ENCODE measurements at regions not wholly inside any gene's neighbourhood (a gene's known extent, or its start where the extent isn't known, plus 50 kb on each side); places are given as distances from the start of the nearest gene placed in this dataset.
A peak's percentile ranks its signal among the peaks of the same experiment; 100 is the strongest.

DNA sequence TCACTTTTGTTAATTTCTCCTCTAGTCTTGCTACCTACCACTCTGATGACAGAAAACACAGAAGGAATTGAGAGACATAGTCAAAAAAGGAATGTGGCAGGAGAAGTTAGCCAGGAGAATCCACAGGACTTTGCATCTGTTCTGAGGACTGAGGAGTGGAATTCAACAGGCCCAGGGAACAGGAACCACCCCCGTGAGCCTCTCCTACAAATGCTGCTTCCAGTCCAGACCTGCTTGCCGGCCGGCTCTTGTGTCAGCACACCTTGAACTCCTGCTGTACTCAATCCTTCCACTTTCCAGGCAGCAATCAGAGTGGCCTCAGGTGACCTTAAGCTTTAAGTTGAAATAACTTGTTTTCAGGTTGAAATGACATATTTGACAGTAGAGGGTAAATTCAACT lies 903.1 kb downstream of the BCL11B start:
- H3K9ac ChIP-seq: no peak overlapping the region
- no peaks in the 10 kb centered on the region for H3K36me3 ChIP-seq
- H3K4me3 ChIP-seq: no peak overlapping the region
- no peaks in the 10 kb centered on the region for H4K20me1 ChIP-seq
- no peak for TF ChIP-seq Cebpa-rat (IDR thresholded peaks at IDR 0.05)
- no peaks in the 10 kb centered on the region for H3K27me3 ChIP-seq
- peaks cover 9% of the 10 kb centered on the region; the same call in 1 of the 2 replicates for H3K4me1 ChIP-seq
- no peak overlapping the region for H3K27ac ChIP-seq
- H3K4me2 ChIP-seq: peak overlapping the region; percentile 8; the same call in 1 of the 2 replicates
- 0 out of 2 replicates have a peak, but pooled peaks cover 7% of the 10 kb centered on the region for H3K9me3 ChIP-seq

DNA sequence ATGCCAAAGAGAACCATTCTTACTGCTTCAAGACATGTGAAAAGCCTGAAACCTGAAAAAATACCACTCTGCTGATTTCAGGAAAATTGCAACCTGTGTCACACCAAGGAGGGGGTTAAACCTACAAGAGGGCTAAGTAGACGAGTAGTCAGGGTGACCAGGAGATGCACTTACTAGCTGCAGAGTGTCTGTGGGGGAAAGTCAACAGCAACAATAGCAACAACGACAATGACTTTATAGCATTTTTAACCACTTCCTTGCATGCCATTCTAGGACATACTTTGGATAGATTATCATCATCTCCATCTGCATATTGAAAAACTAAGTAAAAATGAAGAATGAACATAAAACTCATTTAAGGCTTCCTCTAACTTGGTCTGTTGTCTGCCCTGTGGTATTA lies 902.7 kb downstream of the BCL11B start:
- H3K4me3 ChIP-seq: no peak overlapping the region
- no peak for TF ChIP-seq Cebpa-rat (IDR thresholded peaks at IDR 0.05)
- no peaks in the 10 kb centered on the region for H4K20me1 ChIP-seq
- H3K36me3 ChIP-seq: no peaks in the 10 kb centered on the region
- H3K27ac ChIP-seq: no peak overlapping the region
- no peaks in the 10 kb centered on the region for H3K27me3 ChIP-seq
- H3K9ac ChIP-seq: no peak overlapping the region
- peaks cover 9% of the 10 kb centered on the region; the same call in 1 of the 2 replicates for H3K4me1 ChIP-seq
- H3K9me3 ChIP-seq: 0 out of 2 replicates have a peak, but pooled peaks cover 7% of the 10 kb centered on the region
- no peak overlapping the region for H3K4me2 ChIP-seq

DNA sequence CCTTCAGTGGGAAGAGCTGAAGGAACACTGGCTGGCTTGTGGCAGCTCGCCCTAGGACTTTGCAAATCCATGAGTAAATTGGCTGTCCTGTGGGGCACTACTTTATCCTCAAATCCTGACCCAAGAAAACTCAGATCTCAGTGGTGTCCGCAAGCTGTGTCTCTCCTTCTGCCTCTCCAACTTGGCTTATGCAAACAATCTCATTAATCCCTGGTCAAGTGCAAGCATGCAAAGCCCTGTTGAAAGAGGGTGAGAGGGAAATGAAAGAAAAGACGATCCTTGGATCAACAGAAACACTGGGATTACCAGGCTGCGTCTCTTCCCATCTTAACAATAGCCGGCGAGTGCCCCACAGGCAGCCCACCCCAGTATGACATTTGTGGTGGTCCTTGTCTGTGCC lies 901.6 kb downstream of the BCL11B start:
- no peak for TF ChIP-seq Cebpa-rat (IDR thresholded peaks at IDR 0.05)
- no peaks in the 10 kb centered on the region for H3K36me3 ChIP-seq
- no peak overlapping the region for H3K4me3 ChIP-seq
- no peaks in the 10 kb centered on the region for H3K27me3 ChIP-seq
- no peak overlapping the region for H3K27ac ChIP-seq
- no peaks in the 10 kb centered on the region for H4K20me1 ChIP-seq
- H3K9ac ChIP-seq: no peak overlapping the region
- H3K9me3 ChIP-seq: 0 out of 2 replicates have a peak, but pooled peaks cover 7% of the 10 kb centered on the region
- H3K4me2 ChIP-seq: no peak overlapping the region
- H3K4me1 ChIP-seq: peaks cover 9% of the 10 kb centered on the region; the same call in 1 of the 2 replicates

DNA sequence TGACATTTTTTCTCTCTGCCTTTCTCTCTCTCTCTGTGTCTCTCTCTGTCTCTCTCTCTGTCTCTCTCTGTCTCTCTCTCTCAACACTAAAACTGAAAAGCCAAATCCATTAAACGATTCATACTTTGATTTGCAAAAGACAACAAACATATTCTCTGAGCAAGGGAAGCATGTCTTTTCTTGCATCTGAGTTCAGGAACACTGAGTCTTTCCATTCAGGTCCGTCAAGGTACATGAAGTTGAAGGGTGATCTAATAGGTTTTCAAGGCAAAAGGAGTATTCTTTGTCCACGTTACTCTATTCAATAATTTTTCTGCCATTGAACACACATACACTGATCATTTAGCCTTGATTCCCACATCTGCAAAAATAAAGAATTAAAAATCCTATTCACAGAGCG lies 900.9 kb downstream of the BCL11B start:
- Histone ChIP-seq H3K4me1 (peaks cover 9% of the 10 kb centered on the region; the same call in 1 of the 2 replicates), H3K4me3 (no peak overlapping the region), H3K36me3 (no peaks in the 10 kb centered on the region), H3K4me2 (no peak overlapping the region), H3K27me3 (no peaks in the 10 kb centered on the region), H3K9me3 (0 out of 2 replicates have a peak, but pooled peaks cover 7% of the 10 kb centered on the region), H4K20me1 (no peaks in the 10 kb centered on the region), H3K27ac (no peak overlapping the region), H3K9ac (no peak overlapping the region)
- no peak for TF ChIP-seq Cebpa-rat (IDR thresholded peaks at IDR 0.05)

DNA sequence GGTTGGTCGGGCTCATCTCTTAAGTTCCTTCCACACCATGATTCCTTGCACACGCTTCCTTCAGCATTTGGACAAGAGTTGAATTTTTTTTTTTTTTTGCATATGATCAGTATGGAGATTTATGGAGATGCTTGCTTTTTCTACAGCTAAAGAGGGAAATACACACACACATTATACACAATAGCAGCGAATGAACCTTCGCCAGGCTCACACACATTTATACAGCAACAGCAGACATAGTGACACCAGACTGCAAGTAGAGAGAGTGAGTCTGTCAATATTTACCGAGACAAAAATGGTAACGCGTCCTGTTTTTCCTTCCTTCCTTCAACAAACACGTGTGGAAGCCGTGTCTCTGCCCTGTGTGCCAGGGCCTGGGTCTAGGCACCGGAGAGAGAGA lies 897.9 kb downstream of the BCL11B start:
- TF ChIP-seq Cebpa-rat (IDR thresholded peaks at IDR 0.05): no peak
- H3K9me3 ChIP-seq: no peaks in the 10 kb centered on the region
- no peaks in the 10 kb centered on the region for H3K4me1 ChIP-seq
- no peaks in the 10 kb centered on the region for H4K20me1 ChIP-seq
- H3K36me3 ChIP-seq: no peaks in the 10 kb centered on the region
- no peak overlapping the region for H3K27ac ChIP-seq
- H3K27me3 ChIP-seq: no peaks in the 10 kb centered on the region
- no peak overlapping the region for H3K4me2 ChIP-seq
- H3K4me3 ChIP-seq: no peak overlapping the region
- H3K9ac ChIP-seq: no peak overlapping the region

DNA sequence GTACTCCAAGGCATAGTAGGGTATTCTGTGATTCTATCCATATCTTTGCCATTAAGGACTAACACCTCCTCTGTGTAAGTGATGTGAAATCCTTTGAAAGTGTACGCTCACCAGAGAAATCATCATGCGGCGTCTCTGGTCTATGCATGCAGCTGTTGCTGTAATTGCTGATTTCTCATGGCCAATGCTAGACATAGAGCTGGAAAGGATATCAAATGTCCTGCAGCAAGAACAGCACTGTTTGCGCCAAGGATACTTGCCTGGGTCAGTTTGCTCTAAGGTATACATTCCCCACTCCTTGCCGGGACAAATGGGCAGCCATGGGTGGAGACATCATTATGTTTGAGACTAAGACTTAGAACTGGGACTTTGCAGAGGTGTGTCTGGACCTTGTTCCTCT lies 896.4 kb downstream of the BCL11B start:
- no peaks in the 10 kb centered on the region for H3K4me1 ChIP-seq
- no peak overlapping the region for H3K4me3 ChIP-seq
- no peaks in the 10 kb centered on the region for H4K20me1 ChIP-seq
- no peak overlapping the region for H3K9ac ChIP-seq
- no peaks in the 10 kb centered on the region for H3K36me3 ChIP-seq
- no peak for TF ChIP-seq Cebpa-rat (IDR thresholded peaks at IDR 0.05)
- H3K9me3 ChIP-seq: no peaks in the 10 kb centered on the region
- no peak overlapping the region for H3K27ac ChIP-seq
- no peak overlapping the region for H3K4me2 ChIP-seq
- no peaks in the 10 kb centered on the region for H3K27me3 ChIP-seq

DNA sequence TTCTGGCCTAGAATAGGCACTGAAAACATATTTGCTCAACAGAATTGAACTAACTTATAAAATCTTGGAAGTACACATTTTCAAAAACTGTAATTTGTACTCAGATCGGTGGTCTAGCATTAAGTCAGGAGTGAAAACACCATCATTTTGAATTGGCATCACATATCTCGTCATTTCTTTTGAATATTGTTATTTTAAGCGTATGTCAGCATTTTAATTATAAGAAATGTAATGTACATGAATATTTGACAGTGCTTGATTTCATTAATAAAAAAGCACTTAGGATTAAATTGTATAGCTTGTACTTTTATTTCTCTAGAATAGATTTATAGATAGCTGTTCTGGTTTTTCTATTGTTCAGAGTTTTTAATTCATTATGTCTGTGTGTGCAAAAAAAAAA lies 892.2 kb downstream of the BCL11B start:
- H3K4me1 ChIP-seq: no peaks in the 10 kb centered on the region
- no peak overlapping the region for H3K9ac ChIP-seq
- no peak overlapping the region for H3K27ac ChIP-seq
- H3K9me3 ChIP-seq: 0 out of 2 replicates have a peak, but pooled peaks cover under 1% of the 10 kb centered on the region
- H3K36me3 ChIP-seq: no peaks in the 10 kb centered on the region
- no peak overlapping the region for H3K4me2 ChIP-seq
- H3K4me3 ChIP-seq: no peak overlapping the region
- no peaks in the 10 kb centered on the region for H4K20me1 ChIP-seq
- no peak for TF ChIP-seq Cebpa-rat (IDR thresholded peaks at IDR 0.05)
- no peaks in the 10 kb centered on the region for H3K27me3 ChIP-seq

DNA sequence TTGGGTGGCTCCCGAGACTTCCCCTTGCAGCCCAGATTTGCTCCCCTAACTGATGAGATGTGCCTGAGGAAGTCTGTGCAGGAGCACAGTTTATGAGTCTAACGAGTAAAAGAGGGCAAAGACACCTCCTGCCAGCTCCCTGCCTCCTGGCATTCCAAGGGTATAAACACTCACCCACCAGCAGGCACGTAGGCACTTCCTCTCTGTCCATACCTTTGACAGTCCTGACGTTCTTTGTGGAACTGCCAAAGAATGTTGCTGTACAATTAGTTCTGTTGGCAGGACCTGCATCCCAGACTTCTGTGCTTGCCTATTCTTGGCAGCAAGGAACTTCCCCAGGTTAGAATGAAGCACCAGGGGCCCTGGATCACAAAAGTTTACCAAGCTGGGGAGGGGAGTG lies 889.3 kb downstream of the BCL11B start:
- Histone ChIP-seq H3K4me2 (no peak overlapping the region), H4K20me1 (no peaks in the 10 kb centered on the region), H3K36me3 (no peaks in the 10 kb centered on the region), H3K27me3 (no peaks in the 10 kb centered on the region), H3K4me3 (no peak overlapping the region), H3K4me1 (no peaks in the 10 kb centered on the region), H3K27ac (no peak overlapping the region), H3K9me3 (peaks cover 15% of the 10 kb centered on the region), H3K9ac (no peak overlapping the region)
- no peak for TF ChIP-seq Cebpa-rat (IDR thresholded peaks at IDR 0.05)

DNA sequence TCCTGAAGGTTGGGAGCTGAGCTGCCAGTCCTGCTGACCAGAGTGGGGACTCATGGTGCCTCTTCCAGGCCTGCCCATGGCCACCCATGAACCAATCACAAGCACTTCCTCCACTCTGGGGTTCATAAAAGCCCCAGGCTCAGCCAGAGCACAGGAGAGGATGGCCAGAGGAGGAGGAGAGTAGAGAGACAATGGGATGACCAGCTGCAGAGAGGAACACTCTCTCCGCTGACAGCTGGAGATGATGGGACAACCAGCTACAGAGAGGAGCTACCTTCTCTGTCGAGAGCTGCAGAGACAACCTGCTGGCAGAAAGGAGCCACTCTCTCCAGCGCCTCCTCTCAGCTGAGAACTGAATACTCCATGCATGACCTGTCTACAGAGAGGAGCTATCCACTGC lies 886.1 kb downstream of the BCL11B start:
- no peak overlapping the region for H3K27ac ChIP-seq
- no peak overlapping the region for H3K4me3 ChIP-seq
- H4K20me1 ChIP-seq: no peaks in the 10 kb centered on the region
- no peaks in the 10 kb centered on the region for H3K4me1 ChIP-seq
- no peaks in the 10 kb centered on the region for H3K27me3 ChIP-seq
- no peak for TF ChIP-seq Cebpa-rat (IDR thresholded peaks at IDR 0.05)
- H3K9ac ChIP-seq: no peak overlapping the region
- H3K36me3 ChIP-seq: no peaks in the 10 kb centered on the region
- H3K4me2 ChIP-seq: no peak overlapping the region
- H3K9me3 ChIP-seq: peaks cover 15% of the 10 kb centered on the region

DNA sequence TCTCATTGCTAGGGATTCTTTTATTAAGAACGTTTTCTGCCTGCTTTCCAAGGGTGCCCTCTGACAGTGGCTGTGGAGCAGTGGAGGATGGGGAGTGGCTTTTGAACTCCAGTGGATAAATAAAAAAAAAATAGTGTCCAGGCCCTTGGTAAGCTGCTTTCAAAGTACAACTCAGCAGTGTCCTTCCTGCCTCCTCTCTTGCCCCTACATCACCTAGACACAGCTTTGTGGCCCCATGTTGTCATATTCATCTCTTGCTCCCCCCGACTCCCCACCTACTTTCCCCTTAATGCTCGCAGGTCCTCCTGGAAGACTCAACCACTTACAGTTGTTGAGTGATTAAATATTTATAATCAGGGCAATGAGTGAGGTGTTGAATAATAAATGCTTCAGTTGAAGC lies 880.9 kb downstream of the BCL11B start:
- Histone ChIP-seq H3K36me3 (no peaks in the 10 kb centered on the region), H3K9ac (no peak overlapping the region), H4K20me1 (no peaks in the 10 kb centered on the region), H3K4me3 (no peak overlapping the region), H3K4me2 (no peak overlapping the region), H3K27me3 (no peaks in the 10 kb centered on the region), H3K9me3 (peaks cover 2% of the 10 kb centered on the region), H3K27ac (no peak overlapping the region), H3K4me1 (no peaks in the 10 kb centered on the region)
- TF ChIP-seq Cebpa-rat (IDR thresholded peaks at IDR 0.05): no peak

DNA sequence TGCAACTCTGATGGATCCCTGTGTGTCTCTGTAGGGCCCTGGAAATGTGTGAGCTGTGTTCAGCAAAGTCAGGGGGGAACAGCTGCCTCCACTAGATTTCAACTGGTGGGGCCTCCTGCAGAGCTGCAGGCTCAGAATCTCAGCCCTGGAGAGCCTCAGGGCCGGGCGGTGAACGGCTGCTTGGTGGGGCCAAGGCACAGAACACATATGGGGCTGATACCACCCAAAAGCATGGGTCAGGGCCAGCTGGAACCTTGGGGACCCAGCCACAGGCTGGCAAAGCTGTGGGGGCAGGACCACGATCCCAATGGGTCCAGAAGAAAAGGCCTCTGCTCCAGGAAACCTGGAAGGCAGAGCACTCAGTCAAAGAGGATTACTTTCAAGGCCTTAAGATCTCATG lies 878.5 kb downstream of the BCL11B start:
- no peaks in the 10 kb centered on the region for H3K9me3 ChIP-seq
- no peak overlapping the region for H3K9ac ChIP-seq
- H3K36me3 ChIP-seq: no peaks in the 10 kb centered on the region
- H3K27ac ChIP-seq: no peak overlapping the region
- H4K20me1 ChIP-seq: no peaks in the 10 kb centered on the region
- no peaks in the 10 kb centered on the region for H3K27me3 ChIP-seq
- H3K4me2 ChIP-seq: no peak overlapping the region
- no peak for TF ChIP-seq Cebpa-rat (IDR thresholded peaks at IDR 0.05)
- H3K4me1 ChIP-seq: no peaks in the 10 kb centered on the region
- no peak overlapping the region for H3K4me3 ChIP-seq

Measured in BLaER1 (cell line).